MCF 10A (cell line): ENCODE measurements at regions not wholly inside any gene's neighbourhood (a gene's known extent, or its start where the extent isn't known, plus 50 kb on each side); places are given as distances from the start of the nearest gene placed in this dataset.

Experiments used
- BruUV-seq: library from RNA; stranded (reverse); fragments of 400-500 nt; replicated peaks from 2 replicates; lab custom pipeline; 2021; lab: Mats Ljungman, UMichigan
- CTCF ChIA-PET: fragments of 300-600 bp; sonication (Branson Sonifier 250); formaldehyde crosslinking; extraction: SDS; loops from one replicate; lab custom pipeline; 2021; ENCODE audit warnings: antibody characterized with exemption, inconsistent platforms; lab: Yijun Ruan, JAX
- POLR2A ChIA-PET: fragments of 300-600, 350-650 bp; sonication (Branson Sonifier 250); formaldehyde crosslinking; extraction: SDS; loops from one replicate; lab custom pipeline; 2020; ENCODE audit warnings: antibody characterized with exemption, inconsistent platforms; lab: Yijun Ruan, JAX
- DNase-seq: peaks from one replicate; pipeline ENCODE4 v3.0.0-alpha.2; 2018; ENCODE audit not compliant: unreplicated experiment
- H3K27ac Mint-ChIP-seq: one replicate; pipeline ENCODE4 v1.8.0; 2022; ENCODE audit warnings: mild to moderate bottlenecking, low read depth, mixed read lengths; ENCODE audit not compliant: unreplicated experiment
- H3K27me3 Mint-ChIP-seq: one replicate; pipeline ENCODE4 v1.8.0; 2022; ENCODE audit warnings: mixed read lengths; ENCODE audit not compliant: insufficient read depth, unreplicated experiment
- H3K36me3 Mint-ChIP-seq: one replicate; pipeline ENCODE4 v1.8.0; 2022; ENCODE audit warnings: mild to moderate bottlenecking, moderate library complexity, mixed read lengths; ENCODE audit not compliant: insufficient read depth, unreplicated experiment
- H3K4me1 Mint-ChIP-seq: one replicate; pipeline ENCODE4 v1.8.0; 2022; ENCODE audit warnings: mixed read lengths; ENCODE audit not compliant: insufficient read depth, unreplicated experiment
- H3K4me3 Mint-ChIP-seq: one replicate; pipeline ENCODE4 v1.8.0; 2022; ENCODE audit warnings: mild to moderate bottlenecking, moderate library complexity, mixed read lengths; ENCODE audit not compliant: unreplicated experiment
- H3K9me3 Mint-ChIP-seq: one replicate; pipeline ENCODE4 v1.8.0; 2022; ENCODE audit warnings: mixed read lengths; ENCODE audit not compliant: unreplicated experiment
- CTCF ChIP-seq: fragments of 200-600 bp; IDR thresholded peaks from one replicate; pipeline ENCODE4 v1.8.0; 2022; ENCODE audit warnings: antibody characterized with exemption, mild to moderate bottlenecking; ENCODE audit not compliant: unreplicated experiment
- intact Hi-C: fragments of 100-400 bp; cut with micrococcal nuclease; formaldehyde crosslinking; loops from 2 replicates; pipeline ENCODE4 v1.14.1; 2022

GRCh38 chr20:57970116-57970515 lies 258.3 kb downstream of the ANKRD60 start:
- no peaks in the 10 kb centered on the region for H3K4me1 Mint-ChIP-seq
- no peak overlapping the region for H3K27ac Mint-ChIP-seq
- POLR2A ChIA-PET, result interaction anchor here (0.6 kb wide), 1 partner anchor 372 kb away, joined by 3 read pairs; no protein-coding TSS in a partner anchor
- no peak overlapping the region for H3K4me3 Mint-ChIP-seq
- no peak for DNase-seq
- intact Hi-C loops, result no loop called here
- no peaks in the 10 kb centered on the region for H3K36me3 Mint-ChIP-seq
- no peak for TF ChIP-seq CTCF
- peaks cover 20% of the 10 kb centered on the region for H3K9me3 Mint-ChIP-seq
- peaks cover 38% of the 10 kb centered on the region for H3K27me3 Mint-ChIP-seq
- CTCF ChIA-PET, result no interaction called here
- BruUV-seq, result no TSS peak

GRCh38 chr20:57968120-57968519 lies 258.3 kb upstream of the PMEPA1 start:
- no peak overlapping the region for H3K27ac Mint-ChIP-seq

GRCh38 chr20:57967364-57967763 lies 257.5 kb upstream of the PMEPA1 start:
- Mint-ChIP-seq H3K27ac (no peak overlapping the region), H3K9me3 (peaks cover 12% of the 10 kb centered on the region), H3K4me1 (no peaks in the 10 kb centered on the region), H3K36me3 (no peaks in the 10 kb centered on the region), H3K4me3 (no peak overlapping the region), H3K27me3 (peaks cover 38% of the 10 kb centered on the region)
- no TSS peak for BruUV-seq
- intact Hi-C loops, result no loop called here
- ChIA-PET POLR2A (no interaction called here), CTCF (interaction anchor here (0.6 kb wide), 1 partner anchor 186 kb away, joined by 4 read pairs; no protein-coding TSS in a partner anchor)
- no peak for TF ChIP-seq CTCF
- DNase-seq, result no peak

More at GRCh38 chr20:57968120-57968519, 258.3 kb upstream of the PMEPA1 start:
- Mint-ChIP-seq H3K4me3 (no peak overlapping the region), H3K27me3 (peaks cover 38% of the 10 kb centered on the region), H3K36me3 (no peaks in the 10 kb centered on the region), H3K4me1 (no peaks in the 10 kb centered on the region), H3K9me3 (peaks cover 12% of the 10 kb centered on the region)
- DNase-seq, result no peak
- intact Hi-C loops, result no loop called here
- ChIA-PET CTCF (no interaction called here), POLR2A (no interaction called here)
- no peak for TF ChIP-seq CTCF
- no TSS peak for BruUV-seq

GRCh38 chr20:57966620-57967019 lies 256.8 kb upstream of the PMEPA1 start:
- Mint-ChIP-seq H3K9me3 (peaks cover 11% of the 10 kb centered on the region), H3K36me3 (no peaks in the 10 kb centered on the region), H3K4me1 (no peaks in the 10 kb centered on the region), H3K27ac (no peak overlapping the region), H3K4me3 (no peak overlapping the region), H3K27me3 (peaks cover 33% of the 10 kb centered on the region)
- ChIA-PET CTCF (interaction anchor here (0.6 kb wide), 1 partner anchor 120 kb away, joined by 3 read pairs; no protein-coding TSS in a partner anchor), POLR2A (interaction anchor here (0.6 to 0.8 kb wide), 2 partner anchors 194 to 730 kb away, joined by 3 read pairs; no protein-coding TSS in a partner anchor)
- no peak for DNase-seq
- BruUV-seq, result no TSS peak
- intact Hi-C loops, result no loop called here
- no peak for TF ChIP-seq CTCF
